H1 (cell line): ENCODE measurements at regions not wholly inside any gene's neighbourhood (a gene's known extent, or its start where the extent isn't known, plus 50 kb on each side); places are given as distances from the start of the nearest gene placed in this dataset.
A peak's percentile ranks its signal among the peaks of the same experiment; 100 is the strongest.

Experiments
- CTCF ChIA-PET: fragments of 300-600 bp; sonication (Branson Sonifier 250); formaldehyde crosslinking; loops from one replicate; lab custom pipeline; 2021; ENCODE audit not compliant: partially characterized antibody; lab: Charles Lee
- POLR2A ChIA-PET: fragments of 300-600 bp; sonication (Branson Sonifier 250); formaldehyde crosslinking; loops from one replicate; lab custom pipeline; 2021; ENCODE audit warnings: inconsistent platforms; ENCODE audit not compliant: partially characterized antibody; lab: Charles Lee
- DNase-seq, 2 experiments: peaks; one replicate each; pipeline versions ENCODE4 v3.0.0 to v3.0.0-alpha.2; 2010 to 2022; ENCODE audit warnings: low spot score in 2 of 2, low read depth in 1 of 2, mixed read lengths in 1 of 2
- FAIRE-seq: peaks from 2 replicates; lab custom pipeline; 2011; peaks lifted over from hg19 to GRCh38; lab: Jason Lieb, UNC
- H2AFZ ChIP-seq: 2 replicates; pipeline ENCODE4 v1.8.1; 2012; ENCODE audit warnings: low read length, inconsistent platforms
- H2AK5ac ChIP-seq: 2 replicates; pipeline ENCODE4 v1.6.1; 2013; ENCODE audit warnings: low read depth, low read length
- H2BK120ac ChIP-seq: replicated peaks from 2 replicates; pipeline ENCODE3; 2013; ENCODE audit warnings: low read depth, low read length, inconsistent platforms
- H2BK12ac ChIP-seq: 2 replicates; pipeline ENCODE4 v1.6.1; 2013; ENCODE audit warnings: low read depth, low read length
- H2BK15ac ChIP-seq: 2 replicates; pipeline ENCODE4 v1.6.1; 2013; ENCODE audit warnings: low read length
- H2BK20ac ChIP-seq: 2 replicates; pipeline ENCODE4 v1.6.1; 2013; ENCODE audit warnings: low read length
- H2BK5ac ChIP-seq: 2 replicates; pipeline ENCODE4 v1.6.1; 2013; ENCODE audit warnings: low read depth, low read length
- H3K14ac ChIP-seq: 2 replicates; pipeline ENCODE4 v1.6.1; 2013; ENCODE audit warnings: inconsistent platforms; ENCODE audit not compliant: insufficient read length
- H3K18ac ChIP-seq: 2 replicates; pipeline ENCODE4 v1.6.1; 2013; ENCODE audit warnings: low read length; ENCODE audit errors: extremely low read depth
- H3K23ac ChIP-seq: 2 replicates; pipeline ENCODE4 v1.6.1; 2013; ENCODE audit warnings: inconsistent platforms; ENCODE audit not compliant: insufficient read length
- H3K23me2 ChIP-seq: 2 replicates; pipeline ENCODE4 v1.6.1; 2013; ENCODE audit warnings: low read depth, low read length
- H3K27ac ChIP-seq: 2 replicates; pipeline ENCODE4 v1.6.1; 2011; ENCODE audit warnings: low read depth, low read length, inconsistent platforms
- H3K27me3 ChIP-seq, 4 experiments: replicated peaks in 1 of 4; 1 replicate in 1 of 4; 2 replicates in 3 of 4; pipeline versions ENCODE4 v1.6.1 to v1.8.1; 2011 to 2013; ENCODE audit warnings: low read length in 3 of 4, mild to moderate bottlenecking in 3 of 4, inconsistent platforms in 2 of 4, mixed read lengths in 2 of 4, moderate library complexity in 1 of 4; ENCODE audit not compliant: control insufficient read depth in 3 of 4, insufficient read depth in 3 of 4; ENCODE audit errors: extremely low read depth in 1 of 4
- H3K36me3 ChIP-seq, 4 experiments: 2 replicates each; pipeline versions ENCODE4 v1.6.1 to v1.8.1; 2011 to 2013; ENCODE audit warnings: mild to moderate bottlenecking in 4 of 4, low read length in 3 of 4, moderate library complexity in 2 of 4, control low read depth in 1 of 4, inconsistent platforms in 1 of 4; ENCODE audit not compliant: insufficient read depth in 4 of 4, control insufficient read depth in 2 of 4
- H3K4ac ChIP-seq: replicated peaks from 2 replicates; pipeline ENCODE3; 2013; ENCODE audit warnings: low read length, low read depth, mixed read lengths, inconsistent platforms; ENCODE audit not compliant: insufficient read length
- H3K4me1 ChIP-seq, 4 experiments: replicated peaks in 1 of 4; 1 replicate in 1 of 4; 2 replicates in 3 of 4; pipeline versions ENCODE4 v1.6.1 to v1.8.1; 2011 to 2013; ENCODE audit warnings: low read length in 3 of 4, inconsistent platforms in 2 of 4, mixed read lengths in 1 of 4; ENCODE audit not compliant: insufficient read depth in 4 of 4, control insufficient read depth in 3 of 4
- H3K4me2 ChIP-seq, 2 experiments: 2 replicates each; pipeline versions ENCODE4 v1.6.1 to v1.8.1; 2011 to 2013; ENCODE audit warnings: low read depth in 2 of 2, low read length in 2 of 2, control low read depth in 1 of 2, inconsistent platforms in 1 of 2, mild to moderate bottlenecking in 1 of 2; ENCODE audit not compliant: insufficient read depth in 1 of 2
- H3K4me3 ChIP-seq, 4 experiments: fragments of 200-600, 300-600 bp in 1 of 4; sonication (generic), shearing (Covaris generic), sonication (Bioruptor Twin) in 1 of 4; 2 replicates each; pipeline versions ENCODE4 v1.5.1 to v1.8.1; 2011 to 2016; ENCODE audit warnings: low read length in 4 of 4, low read depth in 3 of 4, control low read depth in 2 of 4, inconsistent platforms in 2 of 4, mild to moderate bottlenecking in 2 of 4, mixed read lengths in 1 of 4, moderate library complexity in 1 of 4; ENCODE audit not compliant: insufficient read depth in 2 of 4; ENCODE audit errors: extremely low read depth in 1 of 4
- H3K56ac ChIP-seq: replicated peaks from 2 replicates; pipeline ENCODE3; 2013; ENCODE audit warnings: low read depth, mild to moderate bottlenecking, mixed read lengths, low read length, inconsistent platforms; ENCODE audit not compliant: insufficient read length
- H3K79me1 ChIP-seq: 2 replicates; pipeline ENCODE4 v1.6.1; 2013; ENCODE audit warnings: low read depth, low read length, control low read depth
- H3K79me2 ChIP-seq, 2 experiments: 2 replicates each; pipeline versions ENCODE4 v1.6.1 to v1.8.1; 2012 to 2013; ENCODE audit warnings: low read length in 2 of 2, mild to moderate bottlenecking in 2 of 2, inconsistent platforms in 1 of 2; ENCODE audit not compliant: insufficient read depth in 2 of 2, control insufficient read depth in 1 of 2
- H3K9ac ChIP-seq, 4 experiments: replicated peaks in 1 of 4; 1 replicate in 1 of 4; 2 replicates in 3 of 4; pipeline versions ENCODE4 v1.6.1 to v1.8.1; 2011 to 2013; ENCODE audit warnings: low read depth in 3 of 4, low read length in 3 of 4, control low read depth in 2 of 4, mild to moderate bottlenecking in 2 of 4, moderate library complexity in 2 of 4, inconsistent platforms in 1 of 4; ENCODE audit errors: extremely low read depth in 1 of 4
- H3K9me3 ChIP-seq, 2 experiments: 2 replicates each; pipeline versions ENCODE4 v1.6.1 to v1.8.1; 2012 to 2013; ENCODE audit warnings: mild to moderate bottlenecking in 2 of 2, moderate library complexity in 2 of 2, control low read depth in 1 of 2, inconsistent platforms in 1 of 2, low read depth in 1 of 2, low read length in 1 of 2, mixed read lengths in 1 of 2; ENCODE audit not compliant: insufficient read depth in 2 of 2
- H4K20me1 ChIP-seq, 2 experiments: replicated peaks in 1 of 2; 2 replicates each; pipeline versions ENCODE3 to v1.8.1; 2011 to 2013; ENCODE audit warnings: inconsistent platforms in 2 of 2, low read length in 2 of 2, mild to moderate bottlenecking in 1 of 2; ENCODE audit not compliant: insufficient read depth in 2 of 2, control insufficient read depth in 1 of 2
- H4K5ac ChIP-seq: 2 replicates; pipeline ENCODE4 v1.6.1; 2013; ENCODE audit warnings: low read length, low read depth, mixed read lengths, inconsistent platforms; ENCODE audit not compliant: insufficient read length
- H4K8ac ChIP-seq: 2 replicates; pipeline ENCODE4 v1.8.0; 2013; ENCODE audit warnings: mild to moderate bottlenecking, moderate library complexity, low read length, inconsistent platforms; ENCODE audit not compliant: insufficient read depth; ENCODE audit errors: extremely low read depth
- H4K91ac ChIP-seq: replicated peaks from 2 replicates; pipeline ENCODE3; 2013; ENCODE audit warnings: low read length, mixed read lengths, inconsistent platforms; ENCODE audit not compliant: insufficient read length
- ATF2 ChIP-seq: IDR thresholded peaks from 2 replicates; pipeline ENCODE4 v1.6.1; 2012; ENCODE audit warnings: low read length, inconsistent platforms
- CEBPB ChIP-seq: IDR thresholded peaks from 2 replicates; pipeline ENCODE4 v1.6.1; 2012; ENCODE audit warnings: low read depth, low read length
- JUND ChIP-seq: IDR thresholded peaks from 2 replicates; pipeline ENCODE4 v1.6.1; 2011; ENCODE audit warnings: mild to moderate bottlenecking, improper control_type of control experiment, low read length
- KDM1A ChIP-seq: fragments of 200-600, 300-600 bp; sonication (generic); IDR thresholded peaks from 2 replicates; pipeline ENCODE4 v1.7.1; 2016; ENCODE audit warnings: mild to moderate bottlenecking, low read length, borderline replicate concordance
- MAX ChIP-seq: IDR thresholded peaks from 2 replicates; pipeline ENCODE4 v1.6.1; 2012; ENCODE audit warnings: inconsistent platforms
- RNF2 ChIP-seq: fragments of 200-900, 300-1000 bp; sonication (generic); IDR thresholded peaks from 2 replicates; pipeline ENCODE4 v1.7.1; 2016; ENCODE audit warnings: borderline replicate concordance, low read depth, mild to moderate bottlenecking, antibody characterized with exemption, low read length; ENCODE audit not compliant: poor library complexity, severe bottlenecking; ENCODE audit errors: missing control alignments
- SIRT6 ChIP-seq: IDR thresholded peaks from one replicate; pipeline ENCODE4 v1.7.1; 2012; ENCODE audit warnings: low read length, inconsistent platforms
- SP1 ChIP-seq: IDR thresholded peaks from 2 replicates; pipeline ENCODE4 v1.6.1; 2011; ENCODE audit warnings: low read depth, low read length
- WGBS, 2 experiments: shearing (Covaris generic) in 1 of 2; methylation state at CpG; one replicate each; pipeline versions ENCODE4 v1.1.6 to v1.1.7; 2013 to 2015; ENCODE audit warnings: low lambda C conversion rate in 2 of 2, mixed read lengths in 2 of 2, inconsistent platforms in 1 of 2, low coverage in 1 of 2, missing lambda C conversion rate in 1 of 2; ENCODE audit not compliant: insufficient replicate concordance in 2 of 2, insufficient coverage in 1 of 2, insufficient read length in 1 of 2; ENCODE audit errors: extremely low coverage in 1 of 2, missing lambda C conversion rate in 1 of 2; 5-methylcytosine and 5-hydroxymethylcytosine counted together

- no peaks in the 10 kb centered on the region for H3K27me3 ChIP-seq
- no peaks in the 10 kb centered on the region for H3K36me3 ChIP-seq
- POLR2A ChIA-PET = interaction anchor here (0.6 kb wide), 1 partner anchor 1543 kb away, joined by 3 read pairs; no protein-coding TSS in a partner anchor
- TF ChIP-seq SP1 = no peak
- no peak for TF ChIP-seq ATF2
- no peak for TF ChIP-seq RNF2
- TF ChIP-seq SIRT6 = no peak
- TF ChIP-seq JUND = no peak
- TF ChIP-seq KDM1A = no peak
- TF ChIP-seq CEBPB = no peak
- no peak for TF ChIP-seq MAX
Observed at GRCh38 chr6:163661272-163661671, 246.8 kb downstream of the QKI start.

More at GRCh38 chr6:163661272-163661671, 246.8 kb downstream of the QKI start:
- Histone ChIP-seq H3K23ac (no peak overlapping the region), H3K27ac (no peak overlapping the region), H3K79me1 (no peaks in the 10 kb centered on the region), H2BK15ac (no peak overlapping the region), H4K91ac (no peak overlapping the region), H4K5ac (no peak overlapping the region), H3K56ac (no peak overlapping the region), H3K79me2 (no peaks in the 10 kb centered on the region), H3K4me2 (no peak overlapping the region), H2AFZ (peak overlapping the region; percentile 66; the same call in 1 of the 2 replicates), H3K23me2 (peaks cover 4% of the 10 kb centered on the region; the same call in 1 of the 2 replicates), H2AK5ac (no peak overlapping the region), H3K14ac (no peak overlapping the region), H3K4me3 (no peak overlapping the region), H3K4ac (no peak overlapping the region), H3K4me1 (peaks cover 0 to 4% (median 0%) of the 10 kb centered on the region in 4 experiments; a peak in 1 of 7 replicates), H3K18ac (no peak overlapping the region; the same call in 1 of the 2 replicates), H2BK120ac (no peak overlapping the region), H2BK20ac (no peak overlapping the region), H4K20me1 (peaks cover 0 to 2% of the 10 kb centered on the region in 2 experiments), H3K9me3 (no peaks in the 10 kb centered on the region), H2BK12ac (no peak overlapping the region), H2BK5ac (no peak overlapping the region), H3K9ac (no peak overlapping the region), H4K8ac (no peak overlapping the region)
- WGBS, 2 experiments = no CpG with 5 or more reads among the region's 1 CpG
- FAIRE-seq = no peak
- no peak for DNase-seq
- CTCF ChIA-PET = interaction anchor here (0.7 to 1.2 kb wide), 2 partner anchors 27 to 29 kb away, joined by 3 to 4 read pairs; no protein-coding TSS in a partner anchor
